ENCODE measurements at regions not wholly inside any gene's neighbourhood (a gene's known extent, or its start where the extent isn't known, plus 50 kb on each side); places are given as distances from the start of the nearest gene placed in this dataset.
"Not testable (repeated sequence)": the region's sequence is repeated elsewhere in the genome, so short reads cannot be mapped to it uniquely, and the experiment has no call there.

DNA sequence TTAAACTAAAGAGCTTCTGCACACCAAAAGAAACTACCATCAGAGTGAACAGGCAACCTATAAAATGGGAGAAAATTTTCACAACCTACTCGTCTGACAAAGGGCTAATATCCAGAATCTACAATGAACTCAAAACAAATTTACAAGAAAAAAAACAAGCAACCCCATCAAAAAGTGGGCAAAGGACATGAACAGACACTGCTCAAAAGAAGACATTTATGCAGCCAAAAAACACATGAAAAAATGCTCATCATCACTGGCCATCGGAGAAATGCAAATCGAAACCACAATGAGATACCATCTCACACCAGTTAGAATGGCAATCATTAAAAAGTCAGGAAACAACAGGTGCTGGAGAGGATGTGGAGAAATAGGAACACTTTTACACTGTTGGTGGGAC, 337.6 kb downstream of the ARL4A start:
- not testable (repeated sequence) for TF ChIP-seq POLR2AphosphoS5, POLR2A (IDR thresholded peaks at IDR 0.05; ENCODE audit: low read depth, low read length)

Data from GM12892 (cell line).